C4-2B (cell line): ENCODE measurements at regions not wholly inside any gene's neighbourhood (a gene's known extent, or its start where the extent isn't known, plus 50 kb on each side); places are given as distances from the start of the nearest gene placed in this dataset.
"Not testable (repeated sequence)": the region's sequence is repeated elsewhere in the genome, so short reads cannot be mapped to it uniquely, and the experiment has no call there.

Source experiments
- ZFX ChIP-seq: fragments of 450-650 bp; IDR thresholded peaks from 2 replicates; pipeline ENCODE4 v1.6.1; 2017
- TF ChIP-seq, protein P1 (sequence below): fragments of 450-650 bp; conservative IDR thresholded peaks from 2 replicates; pipeline ENCODE4 v1.5.1; 2017; ENCODE audit warnings: mild to moderate bottlenecking

DNA sequence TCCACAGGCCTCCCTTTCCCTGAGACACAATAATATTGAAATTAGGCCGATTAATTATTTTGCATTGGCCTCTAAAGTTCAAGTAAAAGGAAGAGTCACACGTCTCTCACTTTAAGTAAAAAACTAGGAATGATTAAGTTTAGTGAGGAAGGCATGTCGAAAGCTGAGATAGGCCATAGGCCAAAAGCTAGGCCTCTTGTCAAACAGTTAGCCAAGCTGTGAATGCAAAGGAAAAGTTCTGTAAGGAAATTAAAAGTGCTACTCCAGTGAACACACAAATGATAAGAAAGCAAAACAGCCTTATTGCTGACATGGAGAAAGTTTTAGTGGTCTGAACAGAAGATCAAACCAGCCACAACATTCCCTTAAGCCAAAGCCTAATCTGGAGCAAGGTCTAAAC is 91.4 kb upstream of the ZC3H11B start:
- TF ChIP-seq, protein P1, sequence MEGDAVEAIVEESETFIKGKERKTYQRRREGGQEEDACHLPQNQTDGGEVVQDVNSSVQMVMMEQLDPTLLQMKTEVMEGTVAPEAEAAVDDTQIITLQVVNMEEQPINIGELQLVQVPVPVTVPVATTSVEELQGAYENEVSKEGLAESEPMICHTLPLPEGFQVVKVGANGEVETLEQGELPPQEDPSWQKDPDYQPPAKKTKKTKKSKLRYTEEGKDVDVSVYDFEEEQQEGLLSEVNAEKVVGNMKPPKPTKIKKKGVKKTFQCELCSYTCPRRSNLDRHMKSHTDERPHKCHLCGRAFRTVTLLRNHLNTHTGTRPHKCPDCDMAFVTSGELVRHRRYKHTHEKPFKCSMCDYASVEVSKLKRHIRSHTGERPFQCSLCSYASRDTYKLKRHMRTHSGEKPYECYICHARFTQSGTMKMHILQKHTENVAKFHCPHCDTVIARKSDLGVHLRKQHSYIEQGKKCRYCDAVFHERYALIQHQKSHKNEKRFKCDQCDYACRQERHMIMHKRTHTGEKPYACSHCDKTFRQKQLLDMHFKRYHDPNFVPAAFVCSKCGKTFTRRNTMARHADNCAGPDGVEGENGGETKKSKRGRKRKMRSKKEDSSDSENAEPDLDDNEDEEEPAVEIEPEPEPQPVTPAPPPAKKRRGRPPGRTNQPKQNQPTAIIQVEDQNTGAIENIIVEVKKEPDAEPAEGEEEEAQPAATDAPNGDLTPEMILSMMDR = not testable (repeated sequence)
- not testable (repeated sequence) for TF ChIP-seq ZFX
